ENCODE measurements at regions not wholly inside any gene's neighbourhood (a gene's known extent, or its start where the extent isn't known, plus 50 kb on each side); places are given as distances from the start of the nearest gene placed in this dataset.

- no peak for ATAC-seq (ENCODE audit: insufficient read depth, low FRiP score)
- Histone ChIP-seq H3K4me1 (ENCODE audit: control insufficient read depth in 5 of 5, insufficient read depth in 5 of 5, low read length in 5 of 5) (peaks cover 0 to 6% (median 0%) of the 10 kb centered on the region in 5 donors), H3K27ac (ENCODE audit: low read depth in 1 of 2, low read length in 1 of 2) (no peak overlapping the region), H3K4me3 (no peak overlapping the region), H3K9ac (ENCODE audit: insufficient read depth in 1 of 2, low read length in 2 of 2) (no peak overlapping the region), H3K36me3 (ENCODE audit: control insufficient read depth in 4 of 4, insufficient read depth in 4 of 4, low read length in 4 of 4) (no peaks in the 10 kb centered on the region), H3K9me3 (ENCODE audit: control insufficient read depth in 4 of 4, insufficient read depth in 3 of 4, low read length in 3 of 4) (no peaks in the 10 kb centered on the region), H3K27me3 (ENCODE audit: control insufficient read depth in 3 of 3, insufficient read depth in 3 of 3, low read length in 2 of 3) (peaks cover 0 to 2% (median 0%) of the 10 kb centered on the region in 3 donors)
- DNase-seq: no peak
- WGBS, 2 donors: 92 to 97% methylated on average over 3 of the region's 3 CpGs
- TF ChIP-seq, protein P1, sequence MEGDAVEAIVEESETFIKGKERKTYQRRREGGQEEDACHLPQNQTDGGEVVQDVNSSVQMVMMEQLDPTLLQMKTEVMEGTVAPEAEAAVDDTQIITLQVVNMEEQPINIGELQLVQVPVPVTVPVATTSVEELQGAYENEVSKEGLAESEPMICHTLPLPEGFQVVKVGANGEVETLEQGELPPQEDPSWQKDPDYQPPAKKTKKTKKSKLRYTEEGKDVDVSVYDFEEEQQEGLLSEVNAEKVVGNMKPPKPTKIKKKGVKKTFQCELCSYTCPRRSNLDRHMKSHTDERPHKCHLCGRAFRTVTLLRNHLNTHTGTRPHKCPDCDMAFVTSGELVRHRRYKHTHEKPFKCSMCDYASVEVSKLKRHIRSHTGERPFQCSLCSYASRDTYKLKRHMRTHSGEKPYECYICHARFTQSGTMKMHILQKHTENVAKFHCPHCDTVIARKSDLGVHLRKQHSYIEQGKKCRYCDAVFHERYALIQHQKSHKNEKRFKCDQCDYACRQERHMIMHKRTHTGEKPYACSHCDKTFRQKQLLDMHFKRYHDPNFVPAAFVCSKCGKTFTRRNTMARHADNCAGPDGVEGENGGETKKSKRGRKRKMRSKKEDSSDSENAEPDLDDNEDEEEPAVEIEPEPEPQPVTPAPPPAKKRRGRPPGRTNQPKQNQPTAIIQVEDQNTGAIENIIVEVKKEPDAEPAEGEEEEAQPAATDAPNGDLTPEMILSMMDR (IDR thresholded peaks at IDR 0.05; ENCODE audit: control extremely low read depth, extremely low read depth): no peak
Measured at GRCh38 chr12:116411977-116412376, 134.5 kb upstream of the MED13L start.

DNA sequence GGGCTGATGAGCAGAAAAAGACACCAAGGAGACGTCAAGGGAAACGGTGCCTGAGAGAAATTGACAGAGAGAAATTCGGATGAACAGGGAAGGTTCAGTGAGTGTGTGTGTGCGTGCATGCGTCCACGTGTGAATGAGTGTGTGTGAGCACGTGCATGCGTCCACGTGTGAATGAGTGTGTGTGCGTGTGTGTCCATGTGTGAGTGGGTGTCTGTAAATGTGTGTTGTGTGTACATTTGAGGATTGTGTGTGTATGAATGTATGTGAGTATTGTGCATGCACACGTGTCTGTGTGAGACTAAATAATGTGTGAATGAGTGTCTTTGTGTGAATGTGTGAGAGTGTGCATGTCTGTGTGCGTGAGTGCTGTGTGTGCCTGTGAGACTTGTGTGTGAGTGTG lies 137.4 kb upstream of the MED13L start:
- no peak for ATAC-seq (ENCODE audit: insufficient read depth, low FRiP score)
- WGBS, 2 donors: 86 to 91% methylated on average over 12 of the region's 12 CpGs

GRCh38 chr12:116415408-116416108 lies 138.1 kb upstream of the MED13L start:
- ATAC-seq (ENCODE audit: insufficient read depth, low FRiP score) (no peak), DNase-seq (no peak)
- Histone ChIP-seq H3K36me3 (ENCODE audit: control insufficient read depth in 4 of 4, insufficient read depth in 4 of 4, low read length in 4 of 4) (no peaks in the 10 kb centered on the region), H3K4me3 (no peak overlapping the region), H3K9me3 (ENCODE audit: control insufficient read depth in 4 of 4, insufficient read depth in 3 of 4, low read length in 3 of 4) (no peaks in the 10 kb centered on the region), H3K9ac (ENCODE audit: insufficient read depth in 1 of 2, low read length in 2 of 2) (no peak overlapping the region), H3K27ac (ENCODE audit: low read depth in 1 of 2, low read length in 1 of 2) (no peak overlapping the region), H3K4me1 (ENCODE audit: control insufficient read depth in 5 of 5, insufficient read depth in 5 of 5, low read length in 5 of 5) (peaks cover 0 to 5% (median 0%) of the 10 kb centered on the region in 5 donors), H3K27me3 (ENCODE audit: control insufficient read depth in 3 of 3, insufficient read depth in 3 of 3, low read length in 2 of 3) (peaks cover 0 to 2% (median 0%) of the 10 kb centered on the region in 3 donors)
- TF ChIP-seq, protein P1 (IDR thresholded peaks at IDR 0.05; ENCODE audit: control extremely low read depth, extremely low read depth): no peak
- 92 to 95% methylated on average over 21 of the region's 21 CpGs for WGBS, 2 donors

More for the DNA sequence above, 137.4 kb upstream of the MED13L start:
- Histone ChIP-seq H3K27ac (ENCODE audit: low read depth in 1 of 2, low read length in 1 of 2) (no peak overlapping the region), H3K27me3 (ENCODE audit: control insufficient read depth in 3 of 3, insufficient read depth in 3 of 3, low read length in 2 of 3) (peaks cover 0 to 2% (median 0%) of the 10 kb centered on the region in 3 donors), H3K4me3 (no peak overlapping the region), H3K36me3 (ENCODE audit: control insufficient read depth in 4 of 4, insufficient read depth in 4 of 4, low read length in 4 of 4) (no peaks in the 10 kb centered on the region), H3K4me1 (ENCODE audit: control insufficient read depth in 5 of 5, insufficient read depth in 5 of 5, low read length in 5 of 5) (peaks cover 0 to 6% (median 0%) of the 10 kb centered on the region in 5 donors), H3K9me3 (ENCODE audit: control insufficient read depth in 4 of 4, insufficient read depth in 3 of 4, low read length in 3 of 4) (no peaks in the 10 kb centered on the region), H3K9ac (ENCODE audit: insufficient read depth in 1 of 2, low read length in 2 of 2) (no peak overlapping the region)
- DNase-seq: no peak
- TF ChIP-seq, protein P1 (IDR thresholded peaks at IDR 0.05; ENCODE audit: control extremely low read depth, extremely low read depth): no peak

Data from lung (tissue), 11 donors.